Ascending aorta (tissue), 2 donors: ENCODE measurements at regions not wholly inside any gene's neighbourhood (a gene's known extent, or its start where the extent isn't known, plus 50 kb on each side); places are given as distances from the start of the nearest gene placed in this dataset.

Source experiments
- DNase-seq, 2 donors: peaks; one replicate each; pipeline ENCODE4 v3.0.0-alpha.2; 2019; ENCODE audit warnings: low spot score in 2 of 2
- H3K27ac ChIP-seq, 2 donors: fragments of 200-600 bp; sonication (generic); one replicate each; pipeline ENCODE4 v1.5.1; 2016 to 2017; ENCODE audit warnings: mild to moderate bottlenecking in 1 of 2
- H3K27me3 ChIP-seq: fragments of 200-600 bp; sonication (generic); one replicate; pipeline ENCODE4 v1.5.1; 2017
- H3K36me3 ChIP-seq, 2 donors: fragments of 200-600 bp; sonication (generic); one replicate each; pipeline ENCODE4 v1.5.1; 2016
- H3K4me1 ChIP-seq, 2 donors: fragments of 200-600 bp; sonication (generic); one replicate each; pipeline ENCODE4 v1.5.1; 2016 to 2017; ENCODE audit warnings: mild to moderate bottlenecking in 1 of 2
- H3K4me3 ChIP-seq, 2 donors: fragments of 200-600 bp; sonication (generic); one replicate each; pipeline ENCODE4 v1.5.1; 2016 to 2017; ENCODE audit warnings: mild to moderate bottlenecking in 1 of 2
- H3K9me3 ChIP-seq, 2 donors: fragments of 200-600 bp; sonication (generic); one replicate each; pipeline ENCODE4 v1.5.1; 2016
- CTCF ChIP-seq, 3 experiments: fragments of 200-600 bp in 2 of 3; fragments of 450-650 bp in 1 of 3; sonication (generic) in 2 of 3; IDR thresholded peaks; one replicate each; pipeline ENCODE4 v1.5.1; 2016 to 2019; ENCODE audit warnings: antibody characterized with exemption in 3 of 3, mild to moderate bottlenecking in 1 of 3, moderate library complexity in 1 of 3
- intact Hi-C: fragments of 100-400 bp; cut with DNase I; formaldehyde crosslinking; loops from one replicate; pipeline ENCODE4 v1.15.1; 2023

GRCh38 chr1:221849110-221849509 lies 107.2 kb upstream of the DUSP10 start:
- TF ChIP-seq CTCF (IDR thresholded peaks at IDR 0.05): no peak
- no peak for DNase-seq

GRCh38 chr1:221847676-221848075 lies 105.8 kb upstream of the DUSP10 start:
- DNase-seq: no peak
- Histone ChIP-seq H3K36me3 (no peaks in the 10 kb centered on the region), H3K9me3 (no peaks in the 10 kb centered on the region), H3K4me3 (no peak overlapping the region), H3K27ac (no peak overlapping the region), H3K4me1 (no peaks in the 10 kb centered on the region), H3K27me3 (no peaks in the 10 kb centered on the region)
- TF ChIP-seq CTCF (IDR thresholded peaks at IDR 0.05): no peak
- intact Hi-C loops: no loop called here

More at GRCh38 chr1:221849110-221849509, 107.2 kb upstream of the DUSP10 start:
- Histone ChIP-seq H3K9me3 (no peaks in the 10 kb centered on the region), H3K4me1 (no peaks in the 10 kb centered on the region), H3K4me3 (no peak overlapping the region), H3K27ac (no peak overlapping the region), H3K27me3 (no peaks in the 10 kb centered on the region), H3K36me3 (no peaks in the 10 kb centered on the region)
- intact Hi-C loops: no loop called here

- no peak for DNase-seq
- Histone ChIP-seq H3K36me3 (no peaks in the 10 kb centered on the region), H3K9me3 (no peaks in the 10 kb centered on the region), H3K4me1 (no peaks in the 10 kb centered on the region), H3K27ac (no peak overlapping the region), H3K27me3 (no peaks in the 10 kb centered on the region), H3K4me3 (no peak overlapping the region)
- intact Hi-C loops: no loop called here
- no peak for TF ChIP-seq CTCF (IDR thresholded peaks at IDR 0.05)
Measured at GRCh38 chr1:221845650-221846371, 103.9 kb upstream of the DUSP10 start.

- H3K36me3 ChIP-seq: no peaks in the 10 kb centered on the region
- no peaks in the 10 kb centered on the region for H3K27me3 ChIP-seq
- no peak for TF ChIP-seq CTCF (IDR thresholded peaks at IDR 0.05)
- no peak overlapping the region for H3K4me3 ChIP-seq
- H3K4me1 ChIP-seq: no peaks in the 10 kb centered on the region
- no peaks in the 10 kb centered on the region for H3K9me3 ChIP-seq
- no peak for DNase-seq
- H3K27ac ChIP-seq: no peak overlapping the region
- intact Hi-C loops: no loop called here
Measured at GRCh38 chr1:221841983-221842335, 100.1 kb upstream of the DUSP10 start.

GRCh38 chr1:221841251-221841982 lies 99.5 kb upstream of the DUSP10 start:
- DNase-seq: no peak
- Histone ChIP-seq H3K9me3 (no peaks in the 10 kb centered on the region), H3K27ac (no peak overlapping the region), H3K36me3 (no peaks in the 10 kb centered on the region), H3K27me3 (no peaks in the 10 kb centered on the region), H3K4me3 (no peak overlapping the region), H3K4me1 (no peaks in the 10 kb centered on the region)
- no peak for TF ChIP-seq CTCF (IDR thresholded peaks at IDR 0.05)
- intact Hi-C loops: no loop called here
